ENCODE measurements at regions not wholly inside any gene's neighbourhood (a gene's known extent, or its start where the extent isn't known, plus 50 kb on each side); places are given as distances from the start of the nearest gene placed in this dataset.

DNA sequence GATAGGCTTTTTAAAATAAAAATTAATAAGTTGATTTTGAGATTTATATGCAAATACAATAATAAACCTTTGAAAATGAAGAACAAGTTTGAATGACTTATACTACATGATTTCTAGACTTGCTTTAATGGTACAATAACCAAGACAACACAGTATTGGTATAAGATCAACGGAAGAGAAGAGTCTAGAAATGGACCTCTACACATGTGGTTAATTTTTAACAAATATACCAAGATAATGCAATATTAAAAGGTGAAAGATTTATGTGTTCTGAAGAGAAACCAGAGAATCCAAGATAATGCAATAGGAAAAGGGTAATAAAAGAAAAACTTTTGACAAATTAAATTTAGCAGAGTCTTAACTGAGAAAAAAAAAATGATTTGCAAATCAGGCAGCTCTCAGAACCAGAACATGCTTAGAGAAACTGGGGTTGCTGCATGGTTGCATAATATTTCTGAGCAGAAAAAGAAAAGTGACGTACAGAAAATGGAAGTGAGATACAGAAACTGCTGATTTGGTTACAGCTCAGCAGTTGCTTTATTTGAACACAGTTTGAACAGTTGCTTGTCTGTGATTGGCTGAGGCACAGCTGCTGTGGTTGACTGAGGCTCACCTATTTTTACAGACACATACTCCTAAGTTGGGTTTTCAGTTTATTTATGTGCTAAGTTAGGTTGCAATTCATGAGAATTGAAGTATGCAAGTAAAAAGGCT is 365.9 kb downstream of the CRPPA start:
- no peak for DNase-seq (ENCODE audit: low read depth)

DNA sequence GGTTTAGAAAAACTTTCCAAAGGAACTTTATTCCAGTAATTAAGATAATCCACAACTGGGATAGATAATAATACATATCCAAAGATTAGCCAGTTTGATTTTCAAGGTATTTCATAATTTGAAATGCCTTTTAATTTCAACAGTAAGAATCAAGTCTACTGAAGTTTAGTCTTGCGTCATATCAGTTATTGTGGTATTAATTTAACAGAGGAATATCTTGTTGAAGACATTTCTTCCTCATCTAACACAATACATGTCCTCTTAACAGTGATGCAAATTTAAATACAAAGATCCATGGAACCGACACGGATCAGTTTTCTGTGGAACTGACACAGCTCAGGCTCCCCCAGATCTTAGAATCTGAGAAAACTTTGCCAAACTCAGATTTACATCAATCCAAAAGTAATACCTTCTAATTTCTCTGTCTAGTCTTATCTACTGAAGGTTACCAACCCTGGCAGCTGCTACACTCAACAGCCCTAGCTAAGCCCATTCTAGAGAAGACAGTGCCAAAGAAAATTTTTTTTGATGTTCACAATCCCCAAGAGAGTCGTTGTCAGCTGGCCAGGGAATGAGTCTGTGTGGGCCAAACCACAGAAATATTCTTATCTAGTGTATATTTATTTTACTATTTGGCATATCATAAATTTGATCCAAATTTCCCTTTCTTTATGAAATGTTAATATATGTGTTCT is 365.2 kb upstream of the MEOX2 start:
- DNase-seq (ENCODE audit: low read depth) = no peak

GRCh38 chr7:16046041-16046440 is 359.6 kb upstream of the MEOX2 start:
- DNase-seq (ENCODE audit: low read depth) = no peak

DNA sequence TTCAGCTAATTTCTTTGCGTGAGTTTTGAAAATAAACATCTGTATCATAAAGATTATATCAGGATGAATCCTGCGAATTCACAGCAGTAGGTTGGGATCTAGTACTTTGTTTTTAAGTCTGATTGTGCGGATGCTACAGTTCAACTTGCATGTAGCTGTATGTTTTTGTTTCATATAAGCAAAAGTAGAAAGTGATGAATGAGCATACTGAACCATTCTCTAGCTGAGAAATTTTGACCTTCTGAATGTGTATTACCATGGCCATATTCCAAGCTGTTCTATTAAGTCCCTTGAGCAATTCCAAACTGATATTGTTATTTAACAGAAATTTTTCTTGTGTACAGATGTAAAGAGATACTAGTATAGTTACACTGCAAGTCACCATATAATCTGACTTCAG is 358.8 kb upstream of the MEOX2 start:
- DNase-seq (ENCODE audit: low read depth) = no peak

DNA sequence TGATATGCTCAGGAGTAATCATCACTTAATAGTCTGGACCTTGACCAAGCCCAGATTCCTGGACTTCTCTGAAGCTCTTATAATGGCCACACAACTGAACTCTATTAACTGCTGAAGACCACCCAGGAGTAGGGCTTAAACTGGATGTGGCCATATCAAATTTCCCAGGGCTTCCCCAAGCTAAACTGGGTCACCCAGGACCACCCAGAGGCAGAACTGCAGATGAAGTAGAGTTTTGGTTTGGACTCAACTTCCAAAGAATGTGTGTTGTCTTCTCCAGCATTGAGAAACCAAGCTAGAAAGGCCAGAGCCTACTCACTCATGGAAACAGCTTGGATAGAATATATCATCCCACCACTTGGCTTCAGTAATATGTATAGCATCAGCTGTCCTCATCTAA is 358.2 kb upstream of the MEOX2 start:
- no peak for DNase-seq (ENCODE audit: low read depth)

- DNase-seq (ENCODE audit: low read depth) = no peak
Measured at GRCh38 chr7:16040346-16040745, 353.9 kb upstream of the MEOX2 start.

- no peak for DNase-seq (ENCODE audit: low read depth)
Measured at GRCh38 chr7:16038906-16039305, 352.4 kb upstream of the MEOX2 start.

- no peak for DNase-seq (ENCODE audit: low read depth)
Measured at GRCh38 chr7:16035392-16035791, 348.9 kb upstream of the MEOX2 start.

GRCh38 chr7:16034866-16035265 is 348.4 kb upstream of the MEOX2 start:
- no peak for DNase-seq (ENCODE audit: low read depth)

- DNase-seq (ENCODE audit: low read depth) = no peak
Measured at GRCh38 chr7:16034353-16034752, 347.9 kb upstream of the MEOX2 start.

GRCh38 chr7:16033233-16033632 is 346.8 kb upstream of the MEOX2 start:
- DNase-seq (ENCODE audit: low read depth) = no peak

DNA sequence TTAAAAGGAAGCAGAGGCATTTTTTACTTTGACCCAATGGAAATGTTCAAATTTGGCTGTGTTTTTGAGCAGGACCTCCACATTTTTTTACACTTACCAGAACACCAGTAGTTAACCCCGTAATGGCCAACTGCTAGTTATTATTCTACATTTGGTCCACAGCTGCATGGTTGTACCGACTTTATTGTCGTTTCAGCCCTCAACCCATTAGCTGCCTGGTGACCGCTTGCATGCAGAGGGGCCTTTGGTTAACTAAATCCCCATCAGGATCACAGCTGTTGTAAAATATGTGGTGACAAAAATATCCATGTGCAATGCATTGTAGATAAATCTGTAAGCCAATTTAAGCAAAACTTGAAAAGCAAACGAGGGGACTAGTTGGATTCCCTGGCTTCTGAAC is 342.2 kb upstream of the MEOX2 start:
- no peak for DNase-seq (ENCODE audit: low read depth)

GRCh38 chr7:16028103-16028502 is 341.6 kb upstream of the MEOX2 start:
- DNase-seq (ENCODE audit: low read depth) = no peak

DNA sequence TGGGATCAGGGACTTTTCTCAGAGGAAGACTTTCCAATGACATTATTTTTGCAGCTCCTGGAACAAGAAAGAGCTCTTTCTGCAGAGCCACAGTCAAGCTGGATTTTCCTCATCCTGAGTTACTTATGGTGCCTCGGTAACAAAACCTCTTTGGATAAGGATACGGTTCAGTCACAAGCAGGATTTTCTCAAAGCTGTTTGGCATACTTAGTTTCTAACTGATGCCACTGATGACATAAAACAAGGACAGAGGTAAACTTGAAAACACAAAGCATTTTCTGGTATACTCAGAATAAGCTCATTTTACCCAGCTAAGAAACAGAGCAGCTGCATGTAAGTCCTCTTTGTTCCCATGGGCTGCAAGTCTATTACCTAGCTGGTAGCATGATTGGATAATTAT is 340.9 kb upstream of the MEOX2 start:
- DNase-seq (ENCODE audit: low read depth) = no peak

DNA sequence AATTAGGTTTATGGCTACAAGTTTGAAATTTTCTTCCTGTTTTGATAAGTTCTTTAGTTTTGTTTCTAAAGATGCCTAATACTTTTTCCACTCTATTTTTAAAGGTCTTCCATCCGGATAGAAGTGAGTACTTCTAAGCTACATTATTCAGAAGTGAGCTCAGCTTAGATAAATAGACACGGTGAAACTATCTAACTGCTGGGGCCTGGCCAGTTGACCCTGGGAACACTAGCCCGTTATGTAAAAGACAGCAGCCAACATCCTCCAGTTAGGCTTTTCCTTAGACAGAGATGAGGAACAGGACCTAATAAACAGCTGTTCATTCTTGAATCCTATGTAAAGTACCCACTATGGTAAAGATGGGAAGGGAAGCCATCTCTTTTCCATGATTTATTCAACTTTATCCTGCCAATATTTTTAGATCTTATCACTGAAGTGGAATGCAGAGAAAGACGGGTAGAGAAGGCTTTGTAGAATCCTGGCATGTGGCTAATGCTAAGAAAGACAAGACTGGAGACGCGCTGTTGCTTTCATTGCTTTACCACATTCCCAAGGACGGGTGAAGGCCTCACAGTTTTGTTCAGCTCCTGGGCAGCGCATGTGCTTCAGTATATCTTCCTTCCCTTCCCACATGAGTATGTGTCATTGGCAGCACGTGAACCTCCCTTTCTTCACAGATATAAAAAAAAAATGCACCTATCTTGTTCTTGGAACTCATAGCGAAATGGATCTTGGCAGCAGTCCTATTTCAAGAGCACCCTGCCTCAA is 340.0 kb upstream of the MEOX2 start:
- DNase-seq (ENCODE audit: low read depth) = no peak

DNA sequence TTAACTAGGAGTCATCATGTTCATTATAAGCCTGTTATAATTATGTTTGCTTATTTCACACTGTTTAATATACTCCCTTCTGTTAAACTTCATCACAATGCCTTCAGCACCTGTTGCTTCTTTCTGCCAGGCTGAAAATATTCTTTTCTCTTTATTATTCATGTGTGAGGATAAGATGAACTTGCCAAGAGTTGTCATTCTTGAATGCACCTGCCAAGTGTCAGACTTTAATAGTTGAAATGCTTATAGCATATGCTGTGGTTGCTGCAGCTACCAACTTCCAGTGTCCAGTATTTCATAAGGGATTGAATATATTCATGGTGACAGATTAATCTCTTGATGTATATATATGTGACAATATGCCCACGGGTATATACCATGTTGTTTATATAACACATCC is 339.2 kb upstream of the MEOX2 start:
- no peak for DNase-seq (ENCODE audit: low read depth)

GRCh38 chr7:16023503-16023902 is 337.0 kb upstream of the MEOX2 start:
- no peak for DNase-seq (ENCODE audit: low read depth)

DNA sequence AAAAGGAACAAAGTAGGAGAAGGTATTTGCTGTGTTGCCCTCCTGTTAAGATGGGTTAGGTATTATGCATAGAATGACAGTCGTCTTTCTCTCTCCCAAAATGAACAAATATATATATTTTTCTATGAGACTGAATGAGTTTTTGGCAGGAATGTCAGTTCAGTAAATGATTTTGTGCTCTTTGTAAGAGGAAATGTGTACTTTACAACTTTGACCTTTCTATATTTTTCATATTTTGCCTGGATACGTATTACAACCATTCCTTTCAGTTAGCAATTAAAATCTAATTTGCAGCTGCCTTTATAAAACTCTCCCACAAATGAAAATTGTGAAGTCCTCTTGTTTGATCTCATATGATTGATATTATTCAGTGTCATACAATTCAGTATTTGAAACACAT is 336.6 kb upstream of the MEOX2 start:
- DNase-seq (ENCODE audit: low read depth) = no peak

- DNase-seq (ENCODE audit: low read depth) = no peak
Measured at GRCh38 chr7:16021851-16022250, 335.4 kb upstream of the MEOX2 start.

DNA sequence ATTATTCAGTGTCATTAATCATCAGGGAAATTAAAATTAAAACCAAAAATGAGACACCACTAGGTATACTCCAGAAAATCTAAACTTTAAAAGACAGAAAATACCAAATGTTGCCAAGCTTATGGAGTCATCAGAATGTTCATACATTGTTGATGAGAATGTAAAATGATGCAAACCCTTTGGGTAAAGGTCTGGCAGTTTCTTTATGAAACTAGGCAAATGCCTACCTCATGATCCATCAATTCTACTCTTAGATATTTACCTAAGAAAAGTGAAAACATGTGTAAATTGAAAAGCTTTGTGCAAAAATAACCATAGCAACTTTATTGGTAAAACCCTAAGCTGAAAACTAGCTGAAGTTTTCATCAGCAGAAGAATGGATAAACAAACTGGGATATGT is 329.5 kb upstream of the MEOX2 start:
- DNase-seq (ENCODE audit: low read depth) = no peak

DNA sequence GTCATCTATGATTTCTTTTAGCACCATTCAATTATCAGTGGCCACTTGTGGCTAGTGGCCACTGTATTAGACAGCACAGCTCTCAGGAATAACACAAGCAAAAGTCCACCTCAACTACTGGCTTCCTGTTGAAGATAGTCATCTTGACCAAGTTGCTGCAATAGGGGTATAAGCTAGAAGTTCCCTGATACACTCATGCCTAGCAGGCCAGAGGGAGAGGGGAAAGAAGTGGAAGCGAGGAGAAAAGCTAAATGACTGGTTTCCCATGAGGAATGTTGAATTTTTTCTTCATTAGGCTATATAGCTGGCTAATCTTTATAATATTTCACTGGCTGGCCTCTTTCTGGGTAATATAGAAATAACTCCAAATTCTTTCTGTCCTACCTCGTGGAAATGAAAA is 327.5 kb upstream of the MEOX2 start:
- DNase-seq (ENCODE audit: low read depth) = no peak

- no peak for DNase-seq (ENCODE audit: low read depth)
Measured at GRCh38 chr7:16007911-16008310, 321.4 kb upstream of the MEOX2 start.

- no peak for DNase-seq (ENCODE audit: low read depth)
Measured at GRCh38 chr7:16004702-16005101, 318.2 kb upstream of the MEOX2 start.
